ENCODE measurements at regions not wholly inside any gene's neighbourhood (a gene's known extent, or its start where the extent isn't known, plus 50 kb on each side); places are given as distances from the start of the nearest gene placed in this dataset.
"Not testable (repeated sequence)": the region's sequence is repeated elsewhere in the genome, so short reads cannot be mapped to it uniquely, and the experiment has no call there.

- no peak for DNase-seq (ENCODE audit: extremely low read depth in 1 of 11, low read depth in 9 of 11, low spot score in 4 of 11)
Measured at GRCh38 chr14:39568809-39569538, 136.7 kb upstream of the FBXO33 start.

GRCh38 chr14:39566795-39567194 is 134.6 kb upstream of the FBXO33 start:
- no peak for DNase-seq (ENCODE audit: extremely low read depth in 1 of 11, low read depth in 9 of 11, low spot score in 4 of 11)

GRCh38 chr14:39563361-39563760 is 131.1 kb upstream of the FBXO33 start:
- DNase-seq (ENCODE audit: extremely low read depth in 1 of 11, low read depth in 9 of 11, low spot score in 4 of 11) = no peak

GRCh38 chr14:39562175-39562574 is 129.9 kb upstream of the FBXO33 start:
- DNase-seq (ENCODE audit: extremely low read depth in 1 of 11, low read depth in 9 of 11, low spot score in 4 of 11) = no peak

- DNase-seq (ENCODE audit: extremely low read depth in 1 of 11, low read depth in 9 of 11, low spot score in 4 of 11) = no peak
Measured at GRCh38 chr14:39558525-39558924, 126.3 kb upstream of the FBXO33 start.

- DNase-seq (ENCODE audit: extremely low read depth in 1 of 11, low read depth in 9 of 11, low spot score in 4 of 11) = no peak
Measured at GRCh38 chr14:39555749-39556148, 123.5 kb upstream of the FBXO33 start.

GRCh38 chr14:39554576-39554975 is 122.3 kb upstream of the FBXO33 start:
- peak in 10 of 11 donors; percentile 4 to 44 (median 28) for DNase-seq (ENCODE audit: extremely low read depth in 1 of 11, low read depth in 9 of 11, low spot score in 4 of 11)

- DNase-seq (ENCODE audit: extremely low read depth in 1 of 11, low read depth in 9 of 11, low spot score in 4 of 11) = no peak
Measured at GRCh38 chr14:39548358-39548757, 116.1 kb upstream of the FBXO33 start.

- no peak for DNase-seq (ENCODE audit: extremely low read depth in 1 of 11, low read depth in 9 of 11, low spot score in 4 of 11)
Measured at GRCh38 chr14:39547845-39548244, 115.6 kb upstream of the FBXO33 start.

- DNase-seq (ENCODE audit: extremely low read depth in 1 of 11, low read depth in 9 of 11, low spot score in 4 of 11) = no peak
Measured at GRCh38 chr14:39505812-39506211, 73.6 kb upstream of the FBXO33 start.

GRCh38 chr14:39500253-39500652 is 68.0 kb upstream of the FBXO33 start:
- no peak for DNase-seq (ENCODE audit: extremely low read depth in 1 of 11, low read depth in 9 of 11, low spot score in 4 of 11)

- no peak for DNase-seq (ENCODE audit: extremely low read depth in 1 of 11, low read depth in 9 of 11, low spot score in 4 of 11)
Measured at GRCh38 chr14:39499514-39499913, 67.3 kb upstream of the FBXO33 start.

GRCh38 chr14:39497677-39498076 is 65.4 kb upstream of the FBXO33 start:
- not testable (repeated sequence) for DNase-seq (ENCODE audit: extremely low read depth in 1 of 11, low read depth in 9 of 11, low spot score in 4 of 11)

- DNase-seq (ENCODE audit: extremely low read depth in 1 of 11, low read depth in 9 of 11, low spot score in 4 of 11) = no peak
Measured at GRCh38 chr14:39492267-39492666, 60.0 kb upstream of the FBXO33 start.

GRCh38 chr14:39491134-39491571 is 58.9 kb upstream of the FBXO33 start:
- DNase-seq (ENCODE audit: extremely low read depth in 1 of 11, low read depth in 9 of 11, low spot score in 4 of 11) = peak; percentile 22 to 56 (median 36)

- DNase-seq (ENCODE audit: extremely low read depth in 1 of 11, low read depth in 9 of 11, low spot score in 4 of 11) = peak in 3 of 11 donors; percentile 9 to 30 (median 15)
Measured at GRCh38 chr14:39488600-39488999, 56.4 kb upstream of the FBXO33 start.

- no peak for DNase-seq (ENCODE audit: extremely low read depth in 1 of 11, low read depth in 9 of 11, low spot score in 4 of 11)
Measured at GRCh38 chr14:39483682-39484081, 51.4 kb upstream of the FBXO33 start.

Measured in renal cortex interstitium (tissue), 11 donors.